Globus pallidus (tissue), 1 donor: ENCODE measurements at regions not wholly inside any gene's neighbourhood (a gene's known extent, or its start where the extent isn't known, plus 50 kb on each side); places are given as distances from the start of the nearest gene placed in this dataset.
"Not testable (repeated sequence)": the region's sequence is repeated elsewhere in the genome, so short reads cannot be mapped to it uniquely, and the experiment has no call there.

Experiments used
- DNase-seq: peaks from one replicate; pipeline ENCODE4 v3.0.0-alpha.2; 2015; ENCODE audit warnings: low spot score

DNA sequence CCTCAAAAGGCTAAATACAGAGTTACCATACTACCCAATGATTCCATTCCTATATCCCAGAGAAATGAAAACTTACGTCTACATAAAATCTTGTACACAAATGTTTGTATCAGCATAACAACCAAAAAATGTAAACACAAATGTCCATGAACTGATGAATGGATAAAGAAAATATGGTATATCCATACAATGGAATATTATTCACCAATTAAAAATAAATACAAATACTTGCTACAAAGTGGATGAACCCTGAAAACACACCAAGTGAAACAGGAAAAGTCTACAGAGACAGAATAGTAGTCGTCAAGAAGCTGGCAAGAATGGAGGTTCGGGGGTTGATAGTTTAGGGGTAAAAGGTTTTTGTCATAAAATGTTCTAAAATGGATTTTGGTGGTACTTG is 54.0 kb upstream of the ANKRD28 start:
- no peak for DNase-seq

DNA sequence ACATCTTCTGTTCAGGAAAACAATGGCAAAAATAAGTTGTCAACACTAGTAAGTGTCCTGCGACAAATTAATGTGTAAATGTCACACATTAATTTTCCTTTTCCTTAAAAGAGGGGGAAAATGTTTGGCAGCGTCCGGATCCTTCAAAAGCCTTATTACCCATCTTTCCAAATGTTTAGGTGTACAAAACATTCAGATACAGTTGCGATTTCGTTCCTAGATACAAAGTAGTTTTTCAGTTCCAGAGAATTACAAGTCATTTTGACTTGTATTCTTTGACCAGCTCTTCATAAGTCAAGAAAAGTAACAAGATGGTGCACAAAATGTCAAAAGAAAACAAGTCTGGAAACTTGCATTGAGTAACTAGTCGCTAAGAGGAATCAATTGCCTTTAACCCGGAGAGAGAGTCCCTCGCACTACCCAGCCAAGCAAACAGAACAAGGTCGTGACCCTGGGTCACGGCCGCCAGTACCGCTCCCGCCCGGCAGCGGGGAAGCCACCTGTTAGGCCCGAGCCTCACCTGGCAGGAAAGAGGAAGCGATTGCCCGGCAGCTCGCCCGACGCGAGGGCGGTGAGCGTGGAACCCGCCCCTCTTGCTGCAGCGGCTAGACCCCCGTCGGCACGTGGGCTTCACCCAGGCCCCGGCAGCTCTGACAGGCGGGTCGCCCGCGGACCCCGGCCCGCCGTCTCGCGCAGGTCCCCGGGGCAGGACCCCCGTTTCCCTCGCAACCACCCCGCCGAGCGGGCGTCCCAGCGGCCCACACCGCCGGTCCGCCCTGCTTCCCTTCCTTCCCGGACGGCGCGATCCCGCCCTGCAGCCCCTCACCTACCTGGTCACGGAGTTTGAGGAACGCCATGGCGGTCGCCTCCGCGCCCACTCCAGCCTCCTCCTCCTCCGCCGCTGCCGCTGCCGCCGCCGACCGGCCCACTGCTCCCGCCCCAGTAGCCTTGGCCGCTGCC is 61.0 kb upstream of the ANKRD28 start:
- peak; percentile 19 for DNase-seq

- peak; percentile 88 for DNase-seq
Measured at GRCh38 chr3:15859507-15860013, 61.8 kb upstream of the ANKRD28 start.

- peak; percentile 55 for DNase-seq
Measured at GRCh38 chr3:15860014-15860934, 62.5 kb upstream of the ANKRD28 start.

GRCh38 chr3:15861163-15861562 is 63.4 kb upstream of the ANKRD28 start:
- DNase-seq, result peak; percentile 17

- no peak for DNase-seq
Measured at GRCh38 chr3:15872807-15873206, 75.0 kb upstream of the ANKRD28 start.

DNA sequence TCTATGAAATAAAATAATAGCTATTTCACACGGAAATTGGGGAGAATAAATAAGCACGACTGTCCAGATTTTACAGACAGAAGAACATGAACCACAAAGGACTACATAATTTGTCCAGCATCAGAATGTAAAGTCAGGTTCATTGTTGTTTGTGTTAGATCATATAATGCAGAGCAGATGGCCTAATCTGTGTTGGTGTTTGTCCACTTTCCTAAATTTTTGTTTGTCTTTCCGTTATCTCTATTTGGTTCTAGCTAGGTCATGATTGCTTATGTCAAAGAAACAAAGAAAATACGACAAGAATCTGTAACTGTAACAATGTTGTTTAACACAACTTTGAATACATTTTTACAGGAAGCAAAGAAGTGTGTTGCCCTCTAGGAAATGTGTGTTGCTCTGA is 75.6 kb upstream of the ANKRD28 start:
- DNase-seq, result no peak

GRCh38 chr3:15875016-15875689 is 77.4 kb upstream of the ANKRD28 start:
- DNase-seq, result no peak

DNA sequence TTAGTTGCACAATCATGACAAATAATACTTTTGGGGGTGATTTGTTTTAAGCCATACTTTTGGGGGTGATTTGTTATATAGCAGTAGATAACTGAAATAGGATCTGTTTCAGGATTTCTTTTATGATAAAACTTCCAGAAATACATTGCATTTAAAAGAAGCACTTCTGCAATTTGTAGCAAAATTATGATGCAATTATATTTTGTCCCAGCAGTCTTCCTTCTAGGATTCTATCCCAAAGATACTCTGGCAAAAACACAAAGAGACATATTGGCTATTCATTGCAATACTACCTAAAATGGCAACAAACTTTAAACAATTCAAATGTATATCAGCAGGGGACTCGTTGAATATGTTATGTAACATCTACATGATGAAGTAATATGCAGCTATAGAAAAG is 78.9 kb upstream of the ANKRD28 start:
- no peak for DNase-seq

GRCh38 chr3:15877813-15878212 is 80.0 kb upstream of the ANKRD28 start:
- DNase-seq, result no peak

GRCh38 chr3:15879787-15880186 is 82.0 kb upstream of the ANKRD28 start:
- not testable (repeated sequence) for DNase-seq

GRCh38 chr3:15882577-15882976 is 84.8 kb upstream of the ANKRD28 start:
- no peak for DNase-seq

DNA sequence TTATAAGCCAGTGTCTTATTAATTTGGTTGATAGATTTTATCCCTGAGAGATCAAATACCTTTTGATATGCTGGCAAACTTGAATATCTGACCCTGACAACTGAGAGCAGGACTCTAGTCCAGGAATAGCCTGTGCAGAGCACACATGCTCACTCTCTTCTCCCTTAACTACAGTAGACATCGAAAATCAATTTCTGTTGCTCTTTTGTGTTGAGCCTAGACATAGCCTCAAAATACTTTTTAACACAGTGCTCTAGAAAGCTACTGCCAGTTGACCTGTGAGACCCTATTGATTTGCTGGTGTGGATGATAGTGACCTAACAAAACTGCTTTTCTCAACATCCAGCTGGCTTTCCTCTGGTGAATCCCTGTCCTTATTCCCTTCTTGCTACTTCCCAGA is 86.4 kb upstream of the ANKRD28 start:
- no peak for DNase-seq

DNA sequence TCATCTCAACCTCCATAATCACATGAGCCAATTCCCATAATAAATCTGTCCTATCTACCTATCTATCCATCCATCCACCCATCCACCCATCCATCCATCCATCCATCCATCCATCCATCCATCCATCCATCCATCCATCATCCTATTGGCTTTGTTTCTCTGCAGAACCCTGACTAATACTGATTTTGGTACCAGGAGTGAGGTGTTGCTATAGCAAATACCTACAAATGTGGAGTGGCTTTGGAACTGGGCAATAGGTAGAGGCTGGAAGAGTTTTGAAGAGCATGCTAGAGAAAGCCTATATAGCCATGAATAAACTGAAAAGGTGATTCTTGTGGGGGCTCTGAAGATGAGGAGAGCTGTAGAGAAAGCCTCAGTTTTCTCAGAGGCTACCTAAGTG is 88.7 kb upstream of the ANKRD28 start:
- DNase-seq, result no peak

- DNase-seq, result no peak
Measured at GRCh38 chr3:15887261-15887660, 89.5 kb upstream of the ANKRD28 start.

GRCh38 chr3:15889936-15890335 is 92.2 kb upstream of the ANKRD28 start:
- DNase-seq, result no peak

- no peak for DNase-seq
Measured at GRCh38 chr3:15892311-15893227, 94.8 kb upstream of the ANKRD28 start.

DNA sequence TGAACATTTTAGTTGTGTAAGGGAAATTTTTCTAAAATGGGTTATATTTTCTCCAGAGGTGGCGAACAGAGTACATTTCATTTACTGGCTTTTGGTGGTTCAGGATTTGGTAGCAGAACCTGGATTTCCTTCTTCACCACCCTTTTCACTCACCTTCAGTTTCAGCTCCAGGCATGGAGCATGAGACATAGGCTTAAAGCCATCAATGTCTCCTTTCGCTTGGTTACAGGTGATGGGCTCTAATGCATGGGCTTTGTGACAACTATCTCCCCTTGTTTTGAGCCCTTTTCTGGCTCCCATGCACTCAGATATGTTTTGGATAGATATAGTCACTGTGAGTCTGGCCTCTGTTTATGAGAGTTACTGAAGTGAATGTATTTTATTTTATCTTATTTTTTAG is 96.6 kb upstream of the ANKRD28 start:
- no peak for DNase-seq

DNA sequence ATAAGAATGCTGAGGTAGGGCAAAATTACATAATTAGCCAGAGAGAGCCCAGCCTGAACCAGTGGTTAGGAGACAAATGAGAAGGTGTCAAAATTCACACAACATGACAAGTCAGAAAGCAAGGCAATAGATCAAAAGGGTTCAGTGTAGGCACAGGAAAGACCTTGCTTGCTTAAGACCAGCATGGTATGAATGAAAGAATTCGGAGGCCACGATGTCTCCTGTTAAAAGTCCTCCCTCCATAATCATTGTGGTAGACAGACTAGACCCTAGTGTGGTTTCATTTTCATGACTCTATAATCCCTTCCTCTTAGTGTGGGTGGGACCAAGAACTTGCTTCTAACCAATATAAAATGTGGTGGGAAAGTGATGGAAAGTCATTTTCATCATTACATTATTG is 98.7 kb upstream of the ANKRD28 start:
- no peak for DNase-seq

DNA sequence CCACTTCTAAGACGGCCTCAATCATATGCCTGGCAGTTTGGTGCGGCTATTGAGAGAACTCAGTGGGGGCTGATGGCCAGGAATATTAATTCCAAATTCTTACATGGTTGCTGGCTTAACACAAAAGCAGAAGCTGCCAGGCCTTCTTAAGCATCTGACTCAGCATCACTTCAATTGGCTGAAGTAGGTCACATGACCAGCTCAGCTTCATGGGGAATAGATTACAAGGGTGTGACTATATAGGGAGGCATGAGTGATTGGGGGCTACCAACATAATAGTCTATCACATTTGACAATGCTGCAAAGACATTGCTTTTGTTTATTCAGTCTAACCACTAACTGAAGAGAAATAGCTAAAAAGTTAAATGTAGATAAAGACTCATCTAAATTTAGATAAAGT is 101.6 kb upstream of the ANKRD28 start:
- DNase-seq, result no peak

DNA sequence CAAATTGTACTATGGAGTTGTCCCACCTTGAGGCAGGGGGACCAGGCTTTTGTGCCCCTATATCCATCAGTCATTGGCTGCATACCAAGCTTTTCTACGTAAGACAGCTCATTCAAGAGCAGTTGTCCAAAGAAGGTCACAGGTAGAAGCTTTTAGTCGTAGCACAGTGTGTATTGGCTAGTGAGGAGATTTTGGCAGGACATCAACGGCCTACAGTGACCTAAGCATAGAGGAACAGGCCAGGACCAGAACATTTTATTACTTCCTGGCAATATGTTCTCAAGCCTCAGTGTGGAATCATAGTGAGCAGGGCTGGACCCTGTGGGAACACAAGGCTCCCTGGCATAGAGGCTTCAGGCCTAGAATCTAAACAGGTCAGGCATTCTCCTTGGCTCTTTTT is 105.4 kb upstream of the ANKRD28 start:
- DNase-seq, result peak; percentile 5
